ENCODE measurements at regions not wholly inside any gene's neighbourhood (a gene's known extent, or its start where the extent isn't known, plus 50 kb on each side); places are given as distances from the start of the nearest gene placed in this dataset.

GRCh38 chr1:222216255-222216754 is 331.6 kb downstream of the HHIPL2 start:
- TF ChIP-seq YY1 (tag by site-specific recombination; IDR thresholded peaks at IDR 0.05): no peak
- TF ChIP-seq KLF10 (tag by site-specific recombination; IDR thresholded peaks at IDR 0.05): no peak
- no peak for TF ChIP-seq CTCF (tag by site-specific recombination; IDR thresholded peaks at IDR 0.05)
- no peak for TF ChIP-seq ZBTB26 (tag by site-specific recombination; optimal IDR thresholded peaks at IDR 0.05)
- TF ChIP-seq ZNF747 (tag by site-specific recombination; IDR thresholded peaks at IDR 0.05): no peak

Measured in HEK293 (cell line).